ENCODE measurements at regions not wholly inside any gene's neighbourhood (a gene's known extent, or its start where the extent isn't known, plus 50 kb on each side); places are given as distances from the start of the nearest gene placed in this dataset.

GRCh38 chr12:24560192-24560775 is 388.6 kb downstream of the BCAT1 start:
- H3K4me1 ChIP-seq (ENCODE audit: control insufficient read depth, extremely low read depth, insufficient read depth, low read length), result peaks cover 7% of the 10 kb centered on the region
- intact Hi-C loops (cut with micrococcal nuclease), result loop anchor here (5.0 to 10.0 kb wide), 3 partner anchors 165 to 213 kb away; no protein-coding TSS in a partner anchor

GRCh38 chr12:24557738-24558137 is 391.2 kb downstream of the BCAT1 start:
- Histone ChIP-seq H3K9me1 (replicated peaks; ENCODE audit: control insufficient read depth, extremely low read depth, insufficient read depth, low read length) (no peaks in the 10 kb centered on the region), H3K36me3 (ENCODE audit: control insufficient read depth in 2 of 2, extremely low read depth in 1 of 2, insufficient read depth in 2 of 2, low read length in 2 of 2) (no peaks in the 10 kb centered on the region), H3K4me1 (ENCODE audit: control insufficient read depth, extremely low read depth, insufficient read depth, low read length) (peaks cover 4% of the 10 kb centered on the region), H4K20me1 (replicated peaks; ENCODE audit: control insufficient read depth, extremely low read depth, insufficient read depth, low read length) (no peaks in the 10 kb centered on the region), H3K27me3 (ENCODE audit: control insufficient read depth in 2 of 2, insufficient read depth in 2 of 2, low read length in 2 of 2) (peaks cover 14 to 24% of the 10 kb centered on the region in 2 experiments), H3K79me2 (ENCODE audit: control insufficient read depth, insufficient read depth, low read length) (no peaks in the 10 kb centered on the region), H2AFZ (ENCODE audit: low read depth, low read length) (no peak overlapping the region), H3K4me3 (replicated peaks in 1 of 3; ENCODE audit: insufficient read depth in 1 of 3, low read depth in 1 of 3, low read length in 3 of 3) (no peak overlapping the region), H3K27ac (ENCODE audit: insufficient read depth, low read depth, low read length) (no peak overlapping the region), H3K9me3 (replicated peaks; ENCODE audit: control insufficient read depth, insufficient read depth, low read length) (no peaks in the 10 kb centered on the region), H3K9ac (replicated peaks; ENCODE audit: extremely low read depth, insufficient read depth, low read length) (no peak overlapping the region), H3K4me2 (ENCODE audit: insufficient read depth, low read length) (no peak overlapping the region)
- DNase-seq (ENCODE audit: low read depth, low spot score), result no peak
- no TSS peak for BruUV-seq (replicated peaks)
- intact Hi-C loops (cut with micrococcal nuclease), result no loop called here
- POLR2A ChIA-PET, result no interaction called here
- TF ChIP-seq POLR2A (IDR thresholded peaks at IDR 0.05; ENCODE audit: low read depth, low read length) (no peak), FOS (IDR thresholded peaks at IDR 0.05; ENCODE audit: borderline replicate concordance, insufficient read depth, low read length) (no peak), EZH2 (IDR thresholded peaks at IDR 0.05; ENCODE audit: borderline replicate concordance, low read depth, low read length, severe bottlenecking) (no peak), POLR2AphosphoS5 (IDR thresholded peaks at IDR 0.05; ENCODE audit: insufficient read depth, low read depth, low read length) (no peak), MAX (IDR thresholded peaks at IDR 0.05; ENCODE audit: insufficient read depth, insufficient read length) (no peak), CTCF (IDR thresholded peaks at IDR 0.05; ENCODE audit: extremely low read depth in 1 of 2, insufficient read depth in 1 of 2, low read depth in 1 of 2, low read length in 2 of 2) (no peak), GATA2 (IDR thresholded peaks at IDR 0.05; ENCODE audit: insufficient read depth, insufficient read length, low read depth, low read length) (no peak), JUN (IDR thresholded peaks at IDR 0.05; ENCODE audit: borderline replicate concordance, insufficient read depth, insufficient read length, low read depth) (no peak), MYC (IDR thresholded peaks at IDR 0.05; ENCODE audit: low read depth, low read length) (no peak)
- dilution Hi-C loops (cut with MboI; ENCODE audit: extremely low pct_ligation_motif_present, low sequenced_read_pairs), result no loop called here
- CTCF ChIA-PET, result no interaction called here
- no peak for FAIRE-seq

More at GRCh38 chr12:24560192-24560775, 388.6 kb downstream of the BCAT1 start:
- BruUV-seq (replicated peaks), result no TSS peak
- Histone ChIP-seq H3K4me2 (ENCODE audit: insufficient read depth, low read length) (no peak overlapping the region), H3K4me3 (replicated peaks in 1 of 3; ENCODE audit: insufficient read depth in 1 of 3, low read depth in 1 of 3, low read length in 3 of 3) (no peak overlapping the region), H2AFZ (ENCODE audit: low read depth, low read length) (no peak overlapping the region), H3K9me1 (replicated peaks; ENCODE audit: control insufficient read depth, extremely low read depth, insufficient read depth, low read length) (no peaks in the 10 kb centered on the region), H3K27ac (ENCODE audit: insufficient read depth, low read depth, low read length) (no peak overlapping the region), H3K36me3 (ENCODE audit: control insufficient read depth in 2 of 2, extremely low read depth in 1 of 2, insufficient read depth in 2 of 2, low read length in 2 of 2) (no peaks in the 10 kb centered on the region), H3K79me2 (ENCODE audit: control insufficient read depth, insufficient read depth, low read length) (no peaks in the 10 kb centered on the region), H4K20me1 (replicated peaks; ENCODE audit: control insufficient read depth, extremely low read depth, insufficient read depth, low read length) (no peaks in the 10 kb centered on the region), H3K27me3 (ENCODE audit: control insufficient read depth in 2 of 2, insufficient read depth in 2 of 2, low read length in 2 of 2) (peaks cover 22 to 34% of the 10 kb centered on the region in 2 experiments), H3K9ac (replicated peaks; ENCODE audit: extremely low read depth, insufficient read depth, low read length) (no peak overlapping the region), H3K9me3 (replicated peaks; ENCODE audit: control insufficient read depth, insufficient read depth, low read length) (no peaks in the 10 kb centered on the region)
- TF ChIP-seq GATA2 (IDR thresholded peaks at IDR 0.05; ENCODE audit: insufficient read depth, insufficient read length, low read depth, low read length) (no peak), FOS (IDR thresholded peaks at IDR 0.05; ENCODE audit: borderline replicate concordance, insufficient read depth, low read length) (no peak), POLR2AphosphoS5 (IDR thresholded peaks at IDR 0.05; ENCODE audit: insufficient read depth, low read depth, low read length) (no peak), MYC (IDR thresholded peaks at IDR 0.05; ENCODE audit: low read depth, low read length) (no peak), MAX (IDR thresholded peaks at IDR 0.05; ENCODE audit: insufficient read depth, insufficient read length) (no peak), JUN (IDR thresholded peaks at IDR 0.05; ENCODE audit: borderline replicate concordance, insufficient read depth, insufficient read length, low read depth) (no peak), POLR2A (IDR thresholded peaks at IDR 0.05; ENCODE audit: low read depth, low read length) (no peak), EZH2 (IDR thresholded peaks at IDR 0.05; ENCODE audit: borderline replicate concordance, low read depth, low read length, severe bottlenecking) (no peak)
- dilution Hi-C loops (cut with MboI; ENCODE audit: extremely low pct_ligation_motif_present, low sequenced_read_pairs), result no loop called here
- ChIA-PET CTCF (interaction anchor here (0.8 to 1.3 kb wide), 2 partner anchors 31 to 451 kb away, joined by 4 read pairs; no protein-coding TSS in a partner anchor), POLR2A (no interaction called here)
- FAIRE-seq (no peak), DNase-seq (ENCODE audit: low read depth, low spot score) (no peak)
